Neuronal stem cell (in vitro differentiated cells): ENCODE measurements at regions not wholly inside any gene's neighbourhood (a gene's known extent, or its start where the extent isn't known, plus 50 kb on each side); places are given as distances from the start of the nearest gene placed in this dataset.

Experiments used
- DNase-seq: peaks from one replicate; pipeline ENCODE4 v3.0.0-alpha.2; 2013; ENCODE audit warnings: low spot score
- H2AFZ ChIP-seq: one replicate; pipeline ENCODE4 v1.6.1; 2013; ENCODE audit warnings: mild to moderate bottlenecking, low read length, inconsistent platforms
- H2AK5ac ChIP-seq: 2 replicates; pipeline ENCODE4 v1.6.1; 2013; ENCODE audit warnings: low read depth, mild to moderate bottlenecking, inconsistent platforms, low read length, moderate library complexity, mixed read lengths
- H2BK120ac ChIP-seq: 2 replicates; pipeline ENCODE4 v1.6.1; 2013; ENCODE audit warnings: low read depth, mild to moderate bottlenecking, inconsistent platforms, low read length, moderate library complexity, mixed read lengths
- H2BK12ac ChIP-seq: one replicate; pipeline ENCODE4 v1.6.1; 2013; ENCODE audit warnings: low read length, inconsistent platforms
- H2BK15ac ChIP-seq: 2 replicates; pipeline ENCODE4 v1.6.1; 2013; ENCODE audit warnings: mild to moderate bottlenecking, low read length, inconsistent platforms, mixed read lengths
- H2BK5ac ChIP-seq: one replicate; pipeline ENCODE4 v1.6.1; 2013; ENCODE audit warnings: inconsistent platforms, mild to moderate bottlenecking, low read length, moderate library complexity
- H3K14ac ChIP-seq: one replicate; pipeline ENCODE4 v1.6.1; 2013; ENCODE audit warnings: low read length, inconsistent platforms
- H3K18ac ChIP-seq: 2 replicates; pipeline ENCODE4 v1.6.1; 2013; ENCODE audit warnings: low read length, inconsistent platforms
- H3K23ac ChIP-seq: 2 replicates; pipeline ENCODE4 v1.6.1; 2013; ENCODE audit warnings: low read depth, mild to moderate bottlenecking, mixed read lengths, low read length, inconsistent platforms; ENCODE audit not compliant: poor library complexity
- H3K27ac ChIP-seq: replicated peaks from 3 replicates; pipeline ENCODE4 v1.5.1; 2013; ENCODE audit warnings: low read length, inconsistent platforms
- H3K27me3 ChIP-seq, 3 experiments: 2 replicates each; pipeline ENCODE4 v1.6.1; 2013; ENCODE audit warnings: low read length in 3 of 3, mild to moderate bottlenecking in 2 of 3, inconsistent platforms in 1 of 3, low read depth in 1 of 3, mixed read lengths in 1 of 3, moderate library complexity in 1 of 3; ENCODE audit not compliant: control insufficient read depth in 3 of 3, insufficient read depth in 3 of 3
- H3K36me3 ChIP-seq, 2 donors: replicated peaks in 1 of 2; 2 replicates each; pipeline ENCODE4 v1.6.1; 2013; ENCODE audit warnings: low read length in 2 of 2; ENCODE audit not compliant: control insufficient read depth in 2 of 2, insufficient read depth in 2 of 2
- H3K4ac ChIP-seq: 2 replicates; pipeline ENCODE4 v1.6.1; 2013; ENCODE audit warnings: inconsistent platforms, mild to moderate bottlenecking, low read length, moderate library complexity
- H3K4me1 ChIP-seq, 2 donors: 1 replicate in 1 of 2; 2 replicates in 1 of 2; pipeline ENCODE4 v1.6.1; 2013; ENCODE audit warnings: low read length in 2 of 2, low read depth in 1 of 2; ENCODE audit not compliant: control insufficient read depth in 2 of 2, insufficient read depth in 1 of 2
- H3K4me2 ChIP-seq: one replicate; pipeline ENCODE4 v1.6.1; 2013; ENCODE audit warnings: mild to moderate bottlenecking, low read length, inconsistent platforms; ENCODE audit not compliant: insufficient read depth, poor library complexity, severe bottlenecking
- H3K4me3 ChIP-seq, 2 donors: 2 replicates each; pipeline ENCODE4 v1.5.1; 2013; ENCODE audit warnings: low read length in 2 of 2, mild to moderate bottlenecking in 2 of 2, inconsistent platforms in 1 of 2, moderate library complexity in 1 of 2
- H3K79me1 ChIP-seq: one replicate; pipeline ENCODE4 v1.6.1; 2013; ENCODE audit warnings: low read depth, mild to moderate bottlenecking, inconsistent platforms, low read length, moderate library complexity
- H3K9ac ChIP-seq: one replicate; pipeline ENCODE4 v1.6.1; 2013; ENCODE audit warnings: mild to moderate bottlenecking, low read depth, low read length, inconsistent platforms; ENCODE audit not compliant: poor library complexity
- H3K9me3 ChIP-seq, 2 donors: replicated peaks in 1 of 2; 2 replicates each; pipeline versions ENCODE3 to v1.6.1; 2013; ENCODE audit warnings: low read length in 2 of 2, mild to moderate bottlenecking in 2 of 2, inconsistent platforms in 1 of 2, low read depth in 1 of 2, mixed read lengths in 1 of 2, moderate library complexity in 1 of 2; ENCODE audit not compliant: control insufficient read depth in 2 of 2, insufficient read depth in 1 of 2
- H4K8ac ChIP-seq: one replicate; pipeline ENCODE4 v1.6.1; 2013; ENCODE audit warnings: low read depth, mild to moderate bottlenecking, inconsistent platforms, low read length, moderate library complexity
- H4K91ac ChIP-seq: one replicate; pipeline ENCODE4 v1.6.1; 2013; ENCODE audit warnings: low read length, low read depth, mild to moderate bottlenecking, inconsistent platforms; ENCODE audit not compliant: poor library complexity
- WGBS, 2 donors: extraction: QIAGEN DNeasy Blood & Tissue Kit; methylation state at CpG; one replicate each; pipeline ENCODE4 v1.1.7; 2013; ENCODE audit warnings: missing lambda C conversion rate in 2 of 2, mixed read lengths in 1 of 2; ENCODE audit not compliant: insufficient read length in 2 of 2, insufficient replicate concordance in 1 of 2; ENCODE audit errors: extremely low coverage in 2 of 2; 5-methylcytosine and 5-hydroxymethylcytosine counted together

GRCh38 chr21:35484851-35485250 lies 435.7 kb upstream of the RUNX1 start:
- no peak overlapping the region for H3K27ac ChIP-seq
- H3K4me2 ChIP-seq = no peak overlapping the region

GRCh38 chr21:35484032-35484431 lies 434.9 kb upstream of the RUNX1 start:
- H2BK15ac ChIP-seq = no peak overlapping the region
- H3K27me3 ChIP-seq = no peaks in the 10 kb centered on the region
- H2BK12ac ChIP-seq = no peak overlapping the region
- no peaks in the 10 kb centered on the region for H3K36me3 ChIP-seq
- no peaks in the 10 kb centered on the region for H3K9me3 ChIP-seq
- H3K4me2 ChIP-seq = no peak overlapping the region
- no peak overlapping the region for H2BK5ac ChIP-seq
- no peak for DNase-seq
- H3K18ac ChIP-seq = no peak overlapping the region
- H3K23ac ChIP-seq = no peak overlapping the region
- H2BK120ac ChIP-seq = no peak overlapping the region
- H2AK5ac ChIP-seq = no peak overlapping the region
- peaks cover 0 to 2% of the 10 kb centered on the region in 2 donors for H3K4me1 ChIP-seq
- no peak overlapping the region for H3K9ac ChIP-seq
- H3K27ac ChIP-seq = no peak overlapping the region
- H4K8ac ChIP-seq = no peak overlapping the region
- H3K79me1 ChIP-seq = no peaks in the 10 kb centered on the region
- H4K91ac ChIP-seq = no peak overlapping the region
- H3K4me3 ChIP-seq = no peak overlapping the region
- no peak overlapping the region for H3K14ac ChIP-seq
- no peak overlapping the region for H2AFZ ChIP-seq
- WGBS, 2 donors = no CpG with 5 or more reads among the region's 2 CpGs
- H3K4ac ChIP-seq = no peak overlapping the region

More at GRCh38 chr21:35484851-35485250, 435.7 kb upstream of the RUNX1 start:
- no CpG with 5 or more reads among the region's 2 CpGs for WGBS, 2 donors
- Histone ChIP-seq H2BK15ac (no peak overlapping the region), H3K4me1 (peaks cover 0 to 2% of the 10 kb centered on the region in 2 donors), H3K9me3 (no peaks in the 10 kb centered on the region), H3K23ac (no peak overlapping the region), H3K4me3 (no peak overlapping the region), H3K27me3 (no peaks in the 10 kb centered on the region), H2BK120ac (no peak overlapping the region), H3K4ac (no peak overlapping the region), H4K8ac (no peak overlapping the region), H4K91ac (no peak overlapping the region), H3K9ac (no peak overlapping the region), H3K36me3 (no peaks in the 10 kb centered on the region), H2BK5ac (no peak overlapping the region), H2AK5ac (no peak overlapping the region), H3K79me1 (no peaks in the 10 kb centered on the region), H2BK12ac (no peak overlapping the region), H3K14ac (no peak overlapping the region), H2AFZ (no peak overlapping the region), H3K18ac (no peak overlapping the region)
- DNase-seq = no peak

GRCh38 chr21:35482933-35483662 lies 434.0 kb upstream of the RUNX1 start:
- H3K4me3 ChIP-seq = no peak overlapping the region
- no peak for DNase-seq
- H3K4ac ChIP-seq = no peak overlapping the region
- no peak overlapping the region for H4K8ac ChIP-seq
- H2AFZ ChIP-seq = no peak overlapping the region
- H3K9ac ChIP-seq = no peak overlapping the region
- no peak overlapping the region for H3K18ac ChIP-seq
- H2BK120ac ChIP-seq = no peak overlapping the region
- H2AK5ac ChIP-seq = no peak overlapping the region
- WGBS, 2 donors = no CpG with 5 or more reads among the region's 3 CpGs
- no peak overlapping the region for H2BK15ac ChIP-seq
- H3K23ac ChIP-seq = no peak overlapping the region
- peaks cover 0 to 2% of the 10 kb centered on the region in 2 donors for H3K4me1 ChIP-seq
- H3K79me1 ChIP-seq = no peaks in the 10 kb centered on the region
- no peak overlapping the region for H4K91ac ChIP-seq
- H3K14ac ChIP-seq = no peak overlapping the region
- no peak overlapping the region for H2BK12ac ChIP-seq
- no peaks in the 10 kb centered on the region for H3K36me3 ChIP-seq
- no peaks in the 10 kb centered on the region for H3K9me3 ChIP-seq
- H3K4me2 ChIP-seq = no peak overlapping the region
- no peaks in the 10 kb centered on the region for H3K27me3 ChIP-seq
- H2BK5ac ChIP-seq = no peak overlapping the region
- H3K27ac ChIP-seq = no peak overlapping the region

- Histone ChIP-seq H4K8ac (no peak overlapping the region), H3K9ac (no peak overlapping the region), H3K4me1 (peaks cover 0 to 2% of the 10 kb centered on the region in 2 donors), H3K18ac (no peak overlapping the region), H2BK120ac (no peak overlapping the region), H3K36me3 (no peaks in the 10 kb centered on the region), H2BK5ac (no peak overlapping the region), H3K79me1 (no peaks in the 10 kb centered on the region), H3K9me3 (no peaks in the 10 kb centered on the region), H3K27ac (no peak overlapping the region), H3K27me3 (no peaks in the 10 kb centered on the region), H2AFZ (no peak overlapping the region), H3K4me3 (no peak overlapping the region), H2BK12ac (no peak overlapping the region), H2BK15ac (no peak overlapping the region), H2AK5ac (no peak overlapping the region), H4K91ac (no peak overlapping the region), H3K23ac (no peak overlapping the region), H3K14ac (no peak overlapping the region), H3K4me2 (no peak overlapping the region), H3K4ac (no peak overlapping the region)
- no peak for DNase-seq
- WGBS, 2 donors = no CpG with 5 or more reads among the region's 2 CpGs
Observed at GRCh38 chr21:35482096-35482495, 433.0 kb upstream of the RUNX1 start.
